Mammary epithelial cell (primary cell): ENCODE measurements at regions not wholly inside any gene's neighbourhood (a gene's known extent, or its start where the extent isn't known, plus 50 kb on each side); places are given as distances from the start of the nearest gene placed in this dataset.

Experiments
- CTCF ChIP-seq, 2 donors: IDR thresholded peaks in 1 of 2; conservative IDR thresholded peaks in 1 of 2; 2 replicates each; pipeline ENCODE4 v1.5.1; 2011 to 2012; ENCODE audit warnings: inconsistent platforms in 2 of 2, low read length in 2 of 2, mild to moderate bottlenecking in 2 of 2, control low read depth in 1 of 2, low read depth in 1 of 2; ENCODE audit not compliant: insufficient read depth in 1 of 2; ENCODE audit errors: extremely low read depth in 1 of 2
- EZH2 ChIP-seq: IDR thresholded peaks from 2 replicates; pipeline ENCODE4 v1.6.1; 2012; ENCODE audit warnings: low read length, inconsistent platforms, borderline replicate concordance

- TF ChIP-seq CTCF (conservative IDR thresholded peaks at IDR 0.05 in 1 of 2, IDR thresholded peaks at IDR 0.05 in 1 of 2; ENCODE audit: extremely low read depth in 1 of 2, insufficient read depth in 1 of 2, low read depth in 1 of 2, low read length in 2 of 2): no peak
- TF ChIP-seq EZH2: no peak
These were observed 211.0 kb upstream of the REG3G start for GRCh38 chr2:78814331-78814986.
